CD14-positive monocyte (primary cell): ENCODE measurements at regions not wholly inside any gene's neighbourhood (a gene's known extent, or its start where the extent isn't known, plus 50 kb on each side); places are given as distances from the start of the nearest gene placed in this dataset.

Experiments used
- DNase-seq, 3 donors: peaks; one replicate each; pipeline ENCODE4 v3.0.0-alpha.2; 2011 to 2022
- H2AFZ ChIP-seq: 2 replicates; pipeline ENCODE4 v1.6.0; 2012; ENCODE audit warnings: mild to moderate bottlenecking, low read depth, low read length, inconsistent platforms; ENCODE audit not compliant: insufficient read depth, poor library complexity, severe bottlenecking
- H3K27ac ChIP-seq, 2 donors: 1 replicate in 1 of 2; 2 replicates in 1 of 2; pipeline ENCODE4 v1.5.1; 2012 to 2013; ENCODE audit warnings: low read length in 2 of 2, control low read depth in 1 of 2, inconsistent platforms in 1 of 2, low read depth in 1 of 2, mild to moderate bottlenecking in 1 of 2
- H3K27me3 ChIP-seq, 2 donors: one replicate each; pipeline versions ENCODE4 v1.6.0 to v1.6.1; 2011 to 2013; ENCODE audit warnings: low read length in 2 of 2; ENCODE audit not compliant: control insufficient read depth in 2 of 2, insufficient read depth in 2 of 2
- H3K36me3 ChIP-seq, 2 donors: replicated peaks in 1 of 2; 1 replicate in 1 of 2; 2 replicates in 1 of 2; pipeline versions ENCODE4 v1.5.1 to v1.6.1; 2012 to 2013; ENCODE audit warnings: low read length in 2 of 2, control low read depth in 1 of 2, inconsistent platforms in 1 of 2, mild to moderate bottlenecking in 1 of 2; ENCODE audit not compliant: insufficient read depth in 2 of 2, control insufficient read depth in 1 of 2
- H3K4me1 ChIP-seq, 2 donors: 1 replicate in 1 of 2; 2 replicates in 1 of 2; pipeline versions ENCODE4 v1.5.1 to v1.6.1; 2012 to 2013; ENCODE audit warnings: low read length in 2 of 2, control low read depth in 1 of 2, inconsistent platforms in 1 of 2, mild to moderate bottlenecking in 1 of 2, moderate library complexity in 1 of 2; ENCODE audit not compliant: insufficient read depth in 2 of 2, control insufficient read depth in 1 of 2
- H3K4me2 ChIP-seq: replicated peaks from 2 replicates; pipeline ENCODE3; 2012; ENCODE audit warnings: low read length, moderate library complexity, mild to moderate bottlenecking; ENCODE audit not compliant: poor library complexity, severe bottlenecking; ENCODE audit errors: extremely low read depth
- H3K4me3 ChIP-seq, 3 experiments: fragments of 200-600 bp in 1 of 3; sonication (generic) in 1 of 3; replicated peaks in 1 of 3; 1 replicate in 2 of 3; 2 replicates in 1 of 3; pipeline ENCODE4 v1.5.1; 2011 to 2013; ENCODE audit warnings: low read length in 3 of 3, mild to moderate bottlenecking in 3 of 3, control low read depth in 2 of 3, low read depth in 2 of 3, inconsistent platforms in 1 of 3, moderate library complexity in 1 of 3
- H3K79me2 ChIP-seq: 2 replicates; pipeline ENCODE4 v1.6.0; 2012; ENCODE audit warnings: mild to moderate bottlenecking, control low read depth, inconsistent platforms, low read length, moderate library complexity; ENCODE audit not compliant: insufficient read depth
- H3K9ac ChIP-seq: 2 replicates; pipeline ENCODE4 v1.6.0; 2017; ENCODE audit warnings: low read length, mild to moderate bottlenecking; ENCODE audit not compliant: insufficient read depth, poor library complexity, severe bottlenecking
- H3K9me3 ChIP-seq, 2 donors: replicated peaks in 1 of 2; 1 replicate in 1 of 2; 2 replicates in 1 of 2; pipeline versions ENCODE4 v1.5.1 to v1.6.1; 2012 to 2013; ENCODE audit warnings: low read length in 2 of 2, control low read depth in 1 of 2; ENCODE audit not compliant: control insufficient read depth in 1 of 2, insufficient read depth in 1 of 2
- H4K20me1 ChIP-seq: 2 replicates; pipeline ENCODE4 v1.6.0; 2012; ENCODE audit warnings: mild to moderate bottlenecking, low read length, control low read depth, moderate library complexity; ENCODE audit not compliant: insufficient read depth
- H3K27ac Mint-ChIP-seq, 7 donors: one replicate each; pipeline ENCODE4 v1.8.0; 2020; ENCODE audit warnings: mild to moderate bottlenecking in 7 of 7, mixed read lengths in 7 of 7, moderate library complexity in 6 of 7, inconsistent platforms in 2 of 7
- H3K27me3 Mint-ChIP-seq, 3 donors: one replicate each; pipeline ENCODE4 v1.8.0; 2021 to 2022; ENCODE audit warnings: low read depth in 3 of 3, mild to moderate bottlenecking in 3 of 3, mixed read lengths in 3 of 3, moderate library complexity in 3 of 3, inconsistent platforms in 1 of 3
- H3K36me3 Mint-ChIP-seq, 2 donors: one replicate each; pipeline ENCODE4 v1.8.0; 2020; ENCODE audit warnings: mixed read lengths in 2 of 2, inconsistent platforms in 1 of 2, mild to moderate bottlenecking in 1 of 2
- H3K4me1 Mint-ChIP-seq: one replicate; pipeline ENCODE4 v1.8.0; 2020; ENCODE audit warnings: mild to moderate bottlenecking, mixed read lengths
- H3K4me3 Mint-ChIP-seq, 2 donors: one replicate each; pipeline ENCODE4 v1.8.0; 2020; ENCODE audit warnings: mild to moderate bottlenecking in 2 of 2, mixed read lengths in 2 of 2, moderate library complexity in 1 of 2
- H3K9me3 Mint-ChIP-seq, 7 donors: one replicate each; pipeline ENCODE4 v1.8.0; 2020 to 2022; ENCODE audit warnings: mixed read lengths in 7 of 7, mild to moderate bottlenecking in 6 of 7, moderate library complexity in 6 of 7, inconsistent platforms in 2 of 7
- WGBS: methylation state at CpG from one replicate; pipeline ENCODE4 v1.1.5; 2013; ENCODE audit warnings: missing lambda C conversion rate; ENCODE audit not compliant: insufficient coverage; 5-methylcytosine and 5-hydroxymethylcytosine counted together
- intact Hi-C, 2 donors: fragments of 100-400 bp; cut with micrococcal nuclease; formaldehyde crosslinking; loops; one replicate each; pipeline versions ENCODE4 v1.15.0 to v1.15.1; 2023
- TF ChIP-seq, protein P1 (sequence below): fragments of 200-600 bp; IDR thresholded peaks from one replicate; pipeline ENCODE4 v1.8.0; 2022; ENCODE audit warnings: antibody characterized with exemption, mild to moderate bottlenecking

DNA sequence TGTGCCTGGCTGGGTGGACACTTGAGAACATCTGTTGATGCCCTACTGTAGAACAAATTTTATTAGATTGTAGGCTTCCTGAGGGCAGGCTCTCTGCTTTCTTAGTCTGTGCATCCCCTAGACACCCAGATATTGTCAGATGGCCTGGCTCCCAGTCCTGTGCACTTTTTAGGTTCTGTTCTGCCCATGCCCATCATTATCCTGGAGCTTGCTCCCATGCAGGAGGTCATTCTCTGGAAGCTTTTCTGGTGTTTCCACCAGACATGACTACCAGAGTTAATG lies 213.3 kb downstream of the MYCN start:
- H3K4me2 ChIP-seq, result no peak overlapping the region
- intact Hi-C loops, result no loop called here
- H3K9ac ChIP-seq, result no peak overlapping the region
- H3K36me3 ChIP-seq, result no peaks in the 10 kb centered on the region
- Mint-ChIP-seq H3K4me1 (no peaks in the 10 kb centered on the region), H3K27ac (no peak overlapping the region), H3K27me3 (no peaks in the 10 kb centered on the region), H3K36me3 (no peaks in the 10 kb centered on the region), H3K9me3 (peaks cover 0 to 3% (median 0%) of the 10 kb centered on the region in 7 donors), H3K4me3 (no peak overlapping the region)
- no peak overlapping the region for H3K27ac ChIP-seq
- no peaks in the 10 kb centered on the region for H3K27me3 ChIP-seq
- no peaks in the 10 kb centered on the region for H3K79me2 ChIP-seq
- TF ChIP-seq, protein P1, sequence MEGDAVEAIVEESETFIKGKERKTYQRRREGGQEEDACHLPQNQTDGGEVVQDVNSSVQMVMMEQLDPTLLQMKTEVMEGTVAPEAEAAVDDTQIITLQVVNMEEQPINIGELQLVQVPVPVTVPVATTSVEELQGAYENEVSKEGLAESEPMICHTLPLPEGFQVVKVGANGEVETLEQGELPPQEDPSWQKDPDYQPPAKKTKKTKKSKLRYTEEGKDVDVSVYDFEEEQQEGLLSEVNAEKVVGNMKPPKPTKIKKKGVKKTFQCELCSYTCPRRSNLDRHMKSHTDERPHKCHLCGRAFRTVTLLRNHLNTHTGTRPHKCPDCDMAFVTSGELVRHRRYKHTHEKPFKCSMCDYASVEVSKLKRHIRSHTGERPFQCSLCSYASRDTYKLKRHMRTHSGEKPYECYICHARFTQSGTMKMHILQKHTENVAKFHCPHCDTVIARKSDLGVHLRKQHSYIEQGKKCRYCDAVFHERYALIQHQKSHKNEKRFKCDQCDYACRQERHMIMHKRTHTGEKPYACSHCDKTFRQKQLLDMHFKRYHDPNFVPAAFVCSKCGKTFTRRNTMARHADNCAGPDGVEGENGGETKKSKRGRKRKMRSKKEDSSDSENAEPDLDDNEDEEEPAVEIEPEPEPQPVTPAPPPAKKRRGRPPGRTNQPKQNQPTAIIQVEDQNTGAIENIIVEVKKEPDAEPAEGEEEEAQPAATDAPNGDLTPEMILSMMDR, result no peak
- no peak for DNase-seq
- no peak overlapping the region for H3K4me3 ChIP-seq
- no peaks in the 10 kb centered on the region for H3K9me3 ChIP-seq
- H3K4me1 ChIP-seq, result no peaks in the 10 kb centered on the region
- no peak overlapping the region for H2AFZ ChIP-seq
- no peaks in the 10 kb centered on the region for H4K20me1 ChIP-seq

GRCh38 chr2:16152928-16153753 lies 212.8 kb downstream of the MYCN start:
- Histone ChIP-seq H3K9ac (no peak overlapping the region), H3K27me3 (no peaks in the 10 kb centered on the region), H3K4me2 (no peak overlapping the region), H3K4me3 (no peak overlapping the region), H3K36me3 (no peaks in the 10 kb centered on the region), H3K4me1 (no peaks in the 10 kb centered on the region), H3K27ac (no peak overlapping the region), H2AFZ (no peak overlapping the region), H4K20me1 (no peaks in the 10 kb centered on the region), H3K9me3 (no peaks in the 10 kb centered on the region), H3K79me2 (no peaks in the 10 kb centered on the region)
- no CpG with 5 or more reads among the region's 3 CpGs for WGBS
- H3K36me3 Mint-ChIP-seq, result no peaks in the 10 kb centered on the region
- H3K27ac Mint-ChIP-seq, result no peak overlapping the region
- H3K4me1 Mint-ChIP-seq, result no peaks in the 10 kb centered on the region
- DNase-seq, result no peak
- intact Hi-C loops, result no loop called here
- H3K9me3 Mint-ChIP-seq, result peaks cover 0 to 3% (median 0%) of the 10 kb centered on the region in 7 donors
- TF ChIP-seq, protein P1, result no peak
- no peaks in the 10 kb centered on the region for H3K27me3 Mint-ChIP-seq
- no peak overlapping the region for H3K4me3 Mint-ChIP-seq
